NCI-H748 treated with DMSO at 0.1 percent for 48 hours (cell line): ENCODE measurements at regions not wholly inside any gene's neighbourhood (a gene's known extent, or its start where the extent isn't known, plus 50 kb on each side); places are given as distances from the start of the nearest gene placed in this dataset.

Experiments used
- DNase-seq: peaks from one replicate; lab custom pipeline; 2025; lab: John Stamatoyannopoulos, UW

- DNase-seq, result no peak
Measured at GRCh38 chr14:31965735-31966598, 111.1 kb upstream of the ARHGAP5 start.

- no peak for DNase-seq
Measured at GRCh38 chr14:31966896-31967668, 110.0 kb upstream of the ARHGAP5 start.

- DNase-seq, result no peak
Measured at GRCh38 chr14:31967669-31967975, 109.5 kb upstream of the ARHGAP5 start.

- DNase-seq, result no peak
Measured at GRCh38 chr14:31968107-31968810, 108.8 kb upstream of the ARHGAP5 start.

- no peak for DNase-seq
Measured at GRCh38 chr14:31968956-31969698, 108.0 kb upstream of the ARHGAP5 start.

GRCh38 chr14:31969699-31970240 lies 107.3 kb upstream of the ARHGAP5 start:
- no peak for DNase-seq

- DNase-seq, result no peak
Measured at GRCh38 chr14:31970744-31971143, 106.4 kb upstream of the ARHGAP5 start.

- no peak for DNase-seq
Measured at GRCh38 chr14:31971612-31972011, 105.5 kb upstream of the ARHGAP5 start.

GRCh38 chr14:31977001-31977556 lies 100.0 kb upstream of the ARHGAP5 start:
- DNase-seq, result no peak

GRCh38 chr14:31978423-31978822 lies 98.7 kb upstream of the ARHGAP5 start:
- no peak for DNase-seq

- no peak for DNase-seq
Measured at GRCh38 chr14:31982642-31983041, 94.5 kb upstream of the ARHGAP5 start.

- no peak for DNase-seq
Measured at GRCh38 chr14:31986405-31986804, 90.7 kb upstream of the ARHGAP5 start.

- no peak for DNase-seq
Measured at GRCh38 chr14:31987721-31988120, 89.4 kb upstream of the ARHGAP5 start.

- no peak for DNase-seq
Measured at GRCh38 chr14:31988244-31988643, 88.9 kb upstream of the ARHGAP5 start.

GRCh38 chr14:31990183-31990857 lies 86.8 kb upstream of the ARHGAP5 start:
- no peak for DNase-seq

GRCh38 chr14:31990926-31991572 lies 86.1 kb upstream of the ARHGAP5 start:
- no peak for DNase-seq

- DNase-seq, result no peak
Measured at GRCh38 chr14:31992011-31992447, 85.1 kb upstream of the ARHGAP5 start.

GRCh38 chr14:31993521-31993951 lies 83.6 kb upstream of the ARHGAP5 start:
- DNase-seq, result no peak

GRCh38 chr14:31994391-31995033 lies 82.6 kb upstream of the ARHGAP5 start:
- no peak for DNase-seq

GRCh38 chr14:32003585-32003984 lies 73.5 kb upstream of the ARHGAP5 start:
- DNase-seq, result no peak
